ENCODE measurements at regions not wholly inside any gene's neighbourhood (a gene's known extent, or its start where the extent isn't known, plus 50 kb on each side); places are given as distances from the start of the nearest gene placed in this dataset.
"Not testable (repeated sequence)": the region's sequence is repeated elsewhere in the genome, so short reads cannot be mapped to it uniquely, and the experiment has no call there.

DNA sequence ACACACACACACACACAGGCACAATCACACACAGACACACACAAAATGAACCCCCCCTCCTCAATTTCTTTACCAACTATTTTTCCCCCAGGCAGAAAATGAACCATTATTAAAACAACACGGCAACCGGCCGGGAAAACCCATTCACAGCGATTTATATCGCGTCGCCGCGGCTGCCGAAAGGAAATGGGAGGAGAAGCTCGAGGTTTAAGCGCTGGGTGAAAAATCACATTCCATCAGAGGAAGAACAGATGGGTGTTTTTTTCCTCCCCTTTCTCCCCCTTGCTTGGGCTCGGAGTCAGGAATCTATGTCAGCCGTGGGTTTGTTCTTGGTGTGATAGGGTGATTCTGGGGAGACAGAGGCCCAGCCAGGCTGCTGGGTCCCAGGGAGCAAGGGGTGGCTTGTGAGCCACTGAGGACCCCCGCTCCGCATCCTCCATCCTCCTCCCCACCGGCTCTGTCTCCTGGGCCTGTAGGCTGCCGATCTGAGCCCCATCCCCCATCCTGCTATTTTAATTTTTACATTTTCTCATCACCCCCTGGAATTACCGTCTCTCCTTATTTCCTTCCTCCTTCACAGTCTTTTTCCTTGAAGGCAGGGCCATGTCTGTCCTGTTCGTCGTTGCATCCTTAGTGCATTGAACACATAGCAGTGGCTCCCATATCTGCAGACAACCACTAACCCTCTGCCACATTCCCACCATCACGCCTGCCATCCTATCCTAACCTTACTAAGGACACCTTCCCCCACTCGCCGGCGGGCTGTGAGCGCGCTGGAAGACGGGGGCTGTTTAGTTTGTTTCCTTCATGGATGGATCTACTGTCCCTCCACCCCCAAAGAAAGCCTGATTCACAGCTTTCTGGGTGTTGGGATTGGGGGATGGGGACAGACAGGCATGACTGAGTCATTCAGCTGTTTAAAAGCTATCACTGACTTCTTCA lies 137.7 kb downstream of the CRLF3 start:
- not testable (repeated sequence) for DNase-seq

DNA sequence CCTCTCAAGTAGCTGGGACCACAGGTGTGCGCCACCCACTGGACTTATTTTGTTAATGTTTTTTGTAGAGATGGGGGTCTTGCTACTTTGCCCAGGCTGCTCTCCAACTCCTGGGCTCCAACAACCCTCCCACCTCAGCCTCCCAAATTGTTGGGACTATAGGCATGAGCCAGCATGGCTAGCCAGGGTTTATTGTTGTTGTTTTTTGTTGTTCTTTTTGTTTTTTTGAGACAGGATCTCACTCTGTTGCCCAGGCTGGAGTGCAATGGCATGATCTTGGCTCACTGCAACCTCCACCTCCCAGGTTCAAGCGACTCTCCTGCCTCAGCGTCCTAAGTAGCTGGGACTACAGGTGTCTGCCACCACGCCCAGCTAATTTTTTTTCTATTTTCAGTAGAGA lies 142.2 kb downstream of the CRLF3 start:
- not testable (repeated sequence) for DNase-seq

DNA sequence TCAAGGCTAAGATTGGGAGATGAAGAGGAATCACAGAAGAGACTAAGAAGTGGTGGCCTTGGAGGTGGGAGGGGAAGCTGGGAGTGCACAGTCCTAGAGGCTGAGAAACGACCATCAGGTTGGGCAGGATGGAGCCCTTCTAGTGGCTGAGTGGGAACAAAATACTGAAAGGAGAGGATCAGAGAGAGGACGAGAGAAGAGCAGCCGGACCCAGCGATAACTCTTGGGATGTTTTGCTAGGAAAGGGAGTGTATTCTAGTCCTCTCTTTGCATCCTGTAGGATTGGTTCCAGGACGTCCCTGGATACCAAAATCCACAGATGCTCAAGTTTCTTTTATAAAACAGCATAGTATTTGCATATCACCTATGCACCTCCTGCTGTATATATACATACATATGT lies 143.8 kb downstream of the CRLF3 start:
- not testable (repeated sequence) for DNase-seq

DNA sequence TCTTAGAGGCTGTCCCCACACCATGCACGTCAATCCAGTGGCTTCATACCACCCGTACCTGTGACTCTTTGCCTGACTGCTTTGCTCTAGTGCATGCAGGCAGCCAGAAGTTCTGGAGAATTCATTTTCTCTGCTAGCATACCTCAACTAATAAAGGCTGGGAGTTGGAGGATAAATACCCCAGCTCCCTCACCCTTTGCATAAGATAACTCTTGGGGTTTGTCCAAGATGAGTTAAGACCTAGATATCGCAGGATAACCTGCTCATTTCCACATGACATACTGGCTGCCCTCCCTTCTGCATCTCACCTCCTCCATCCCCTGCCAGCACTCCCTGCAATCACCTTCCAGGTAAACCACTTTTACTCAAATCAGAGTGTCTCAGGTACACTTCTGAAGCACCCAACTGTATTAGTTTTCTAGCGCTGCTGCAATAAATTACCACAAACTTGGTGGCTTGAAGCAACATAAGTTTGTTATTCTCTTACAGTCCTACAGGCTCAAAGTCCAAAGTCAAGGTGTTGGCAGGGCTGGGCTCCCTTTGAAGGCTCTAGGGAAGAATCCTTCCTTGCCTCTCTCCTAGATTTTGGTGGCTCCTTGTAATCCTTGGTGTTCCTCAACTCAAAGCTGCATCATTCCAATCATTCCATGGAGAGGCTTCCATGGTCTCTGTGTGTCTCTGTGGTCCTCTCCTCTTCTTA lies 146.8 kb downstream of the CRLF3 start:
- DNase-seq, result no peak

DNA sequence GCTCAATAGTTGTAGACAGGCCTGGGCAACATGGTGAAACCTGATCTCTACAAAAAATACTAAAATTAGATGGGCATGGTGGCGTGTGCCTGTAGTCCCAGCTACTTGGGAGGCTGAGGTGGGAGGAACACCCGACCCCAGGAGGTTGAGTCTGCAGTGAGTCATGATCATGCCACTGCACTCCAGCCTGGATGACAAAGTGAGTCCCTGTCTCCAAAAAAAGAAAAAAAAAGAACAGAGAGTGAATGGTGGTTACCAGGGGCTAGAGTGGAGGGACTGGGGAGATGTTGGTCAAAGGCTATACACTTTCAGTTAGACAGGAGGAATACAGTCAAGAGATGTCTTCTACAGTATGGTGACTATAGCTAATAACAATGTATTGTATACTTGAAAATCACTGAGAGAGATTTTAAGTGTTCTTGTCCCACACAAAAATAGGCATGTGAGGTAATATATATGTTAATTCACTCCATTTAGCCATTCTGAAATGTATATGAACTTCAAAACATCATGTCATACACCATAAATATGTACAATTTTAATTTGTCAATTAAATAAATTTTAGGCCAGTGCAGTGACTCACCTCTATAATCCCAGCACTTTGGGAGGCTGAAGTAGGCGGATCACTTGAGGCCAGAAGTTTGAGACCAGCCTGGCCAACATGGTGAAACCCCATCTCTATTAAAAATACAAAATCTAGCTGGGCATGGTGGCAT lies 148.6 kb downstream of the CRLF3 start:
- not testable (repeated sequence) for DNase-seq

DNA sequence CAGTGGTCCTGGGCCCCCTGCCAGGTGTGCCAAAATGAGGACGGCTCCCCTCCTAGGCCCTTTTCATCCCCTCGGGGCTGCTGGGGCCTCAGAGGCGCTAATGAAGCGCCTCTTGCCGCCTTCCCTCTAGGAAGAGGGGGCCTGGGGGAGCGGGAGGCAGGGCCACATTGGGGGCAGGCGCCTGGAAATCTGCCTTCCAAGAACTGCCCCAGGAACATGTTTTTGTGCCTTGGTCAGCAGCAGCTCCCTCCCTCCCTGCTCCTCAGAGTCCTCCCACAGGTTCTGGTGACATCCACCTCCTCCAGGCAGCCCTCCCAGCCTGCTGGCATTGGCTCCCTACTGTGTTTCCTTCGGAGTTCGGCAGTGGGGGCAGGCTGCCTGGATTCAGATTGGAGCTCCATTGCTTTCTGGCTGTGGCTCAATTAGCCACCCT lies 155.3 kb downstream of the CRLF3 start:
- DNase-seq, result not testable (repeated sequence)

DNA sequence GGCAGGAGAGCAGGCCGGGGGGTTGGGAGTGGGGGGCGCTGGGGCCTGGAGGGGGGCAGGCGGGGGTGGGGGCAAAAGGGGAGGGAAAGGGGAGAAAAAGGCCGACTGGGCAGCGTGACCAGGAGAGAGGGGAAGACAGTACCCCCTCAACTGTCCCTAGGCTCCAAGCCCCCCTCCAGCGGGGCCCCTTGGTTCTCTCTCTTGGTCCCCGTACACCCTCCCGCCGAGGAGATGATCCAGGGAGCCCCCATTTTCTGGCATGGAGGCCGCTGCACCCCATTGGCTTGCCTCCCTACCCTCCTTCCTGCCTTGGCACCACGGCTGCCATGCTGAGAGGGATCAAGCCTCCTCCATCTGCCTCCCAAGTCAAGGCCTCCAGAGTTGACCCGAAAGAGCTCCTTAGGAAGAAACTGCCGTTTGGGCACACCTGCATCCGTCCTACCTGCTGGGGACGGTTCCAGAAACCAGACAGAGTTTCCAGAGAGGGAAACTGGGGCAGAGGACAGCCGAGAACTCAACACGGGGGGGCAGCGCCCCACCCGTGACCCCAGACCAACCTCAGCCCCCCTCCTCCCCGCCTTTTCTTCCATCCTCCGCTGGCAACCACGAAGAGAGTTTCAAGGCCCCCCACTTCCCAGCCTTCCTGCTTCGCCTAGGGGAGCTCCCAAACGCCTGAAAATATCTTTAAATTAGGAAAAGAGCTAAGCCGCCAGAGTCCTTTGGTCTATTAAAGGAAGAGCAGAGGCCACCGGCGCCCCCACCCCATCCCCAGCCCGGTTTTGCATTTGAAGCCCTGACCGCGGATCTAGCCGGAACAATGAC lies 155.9 kb downstream of the CRLF3 start:
- not testable (repeated sequence) for DNase-seq

DNA sequence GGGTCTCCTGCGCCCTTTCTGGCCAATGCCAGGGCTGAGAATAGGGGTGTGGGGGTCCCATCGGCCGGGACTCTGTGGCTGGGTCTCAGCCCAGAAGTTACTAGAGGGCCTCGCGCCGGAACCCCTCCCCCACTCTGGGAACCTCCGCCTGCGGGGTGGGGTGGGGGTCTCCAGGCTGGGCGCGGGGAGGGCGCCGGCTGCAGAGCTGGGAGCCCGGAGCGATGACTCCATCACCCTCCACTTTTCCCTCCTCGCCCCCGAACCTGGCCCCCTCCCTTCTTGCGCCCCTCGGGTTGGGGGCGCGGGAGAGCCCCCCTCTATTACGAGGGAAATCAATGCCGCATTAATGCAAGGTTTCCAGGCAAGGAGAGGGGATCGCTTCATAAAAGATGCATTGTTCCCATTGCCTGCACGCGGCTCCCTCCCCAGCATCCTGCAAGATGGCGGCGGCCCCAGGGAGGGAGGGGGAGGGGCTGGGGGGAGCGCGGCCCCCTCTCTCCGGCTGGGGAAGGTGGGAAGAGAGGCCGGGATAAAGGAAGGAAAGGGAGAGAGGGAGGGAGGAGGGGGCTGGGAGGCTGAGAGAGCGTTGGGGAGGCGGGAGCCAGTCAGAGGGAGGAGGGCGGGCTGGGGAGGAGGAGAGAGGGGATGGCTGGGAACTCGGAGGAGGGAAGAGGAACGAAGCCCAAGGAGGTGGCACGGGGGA lies 156.7 kb downstream of the CRLF3 start:
- not testable (repeated sequence) for DNase-seq

DNA sequence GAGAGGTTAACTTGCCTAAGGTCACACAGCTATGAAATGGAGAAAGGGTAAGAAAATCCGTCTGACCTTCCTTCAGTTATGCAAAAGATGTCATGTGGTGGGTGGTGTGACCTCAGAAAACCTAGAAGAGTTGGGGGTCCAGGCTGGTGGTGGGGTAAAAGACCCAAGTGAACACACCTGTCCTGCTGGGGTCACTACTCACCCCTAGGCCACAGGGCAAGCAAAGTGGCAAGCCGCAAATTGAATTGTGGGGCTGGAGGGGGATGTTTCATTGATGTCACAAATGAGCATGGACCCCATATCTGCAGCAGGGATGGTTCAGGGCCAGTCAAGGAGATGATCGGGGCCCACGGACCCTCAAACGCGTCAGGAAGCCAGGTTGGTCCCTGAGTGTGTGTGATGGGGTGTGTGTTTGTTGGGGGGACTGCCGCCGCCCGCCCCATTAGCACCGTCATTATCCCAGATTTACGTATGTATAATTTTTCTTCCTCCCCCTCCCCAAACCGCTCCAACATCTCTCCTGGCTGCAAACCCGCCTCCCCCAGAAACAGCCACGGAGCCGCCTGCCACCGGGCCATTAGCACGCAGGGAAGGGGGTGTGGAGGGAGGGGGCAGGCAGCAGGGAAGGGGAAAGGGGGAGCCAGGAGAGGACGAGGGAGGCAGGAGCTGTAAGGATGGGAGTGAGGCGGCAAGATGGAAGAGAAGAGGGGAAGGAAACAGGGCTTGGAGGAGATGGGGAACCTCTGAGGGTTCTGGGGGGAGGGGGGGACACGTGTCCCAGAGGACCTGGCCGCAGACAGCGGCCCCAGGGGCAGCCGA lies 157.4 kb downstream of the CRLF3 start:
- DNase-seq, result not testable (repeated sequence)

DNA sequence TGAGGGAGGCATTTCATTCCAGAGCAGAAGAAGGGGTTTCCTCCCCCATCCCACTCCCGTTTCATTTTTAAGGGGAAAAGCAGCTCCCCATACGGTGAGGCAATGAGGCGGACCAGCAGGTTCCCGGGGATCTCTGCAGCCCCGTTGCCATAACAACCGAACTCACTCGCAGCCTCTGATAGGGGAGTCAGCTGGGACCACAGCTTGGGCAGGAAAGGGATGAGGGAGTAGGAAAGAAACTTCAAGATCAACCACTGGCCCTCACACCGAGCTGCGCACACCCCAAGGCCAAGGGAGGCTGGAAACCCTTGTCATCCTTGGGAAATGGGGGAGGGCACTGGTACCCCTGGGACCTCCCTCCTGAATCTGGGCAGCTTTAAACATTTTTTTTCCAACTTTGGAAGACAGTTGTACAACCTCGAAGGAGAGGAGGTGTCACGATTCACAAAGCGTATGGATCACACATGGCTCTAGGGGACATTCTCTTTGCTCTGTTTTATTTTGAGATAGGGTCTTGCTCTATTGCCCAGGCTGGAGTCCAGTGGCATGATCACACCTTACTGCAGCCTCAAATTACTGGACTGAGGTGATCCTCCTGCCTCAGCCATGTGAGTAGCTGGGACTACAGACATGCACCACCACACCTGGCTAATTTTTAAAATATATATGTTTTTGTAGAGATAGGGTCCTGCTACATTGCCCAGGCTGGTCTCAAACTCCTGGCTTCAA lies 160.6 kb downstream of the CRLF3 start:
- DNase-seq, result not testable (repeated sequence)

DNA sequence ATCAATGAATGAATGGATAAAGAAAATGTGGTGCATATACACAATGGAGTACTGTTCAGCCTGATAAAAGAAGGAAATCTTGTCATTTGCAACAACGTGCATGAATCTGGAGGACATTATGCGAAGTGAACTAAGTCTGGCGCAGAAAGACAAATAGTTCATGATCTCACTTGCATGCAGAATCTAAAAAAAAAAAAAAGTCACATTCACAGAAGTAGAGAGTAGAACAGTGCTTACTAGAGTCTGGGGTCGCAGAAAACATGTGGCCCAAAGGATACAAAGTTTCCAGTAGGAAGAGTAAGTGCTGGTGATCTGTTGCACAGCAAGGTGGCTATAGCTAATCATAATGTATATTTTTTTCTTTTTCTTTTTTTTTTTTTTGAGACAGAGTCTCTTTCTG lies 167.3 kb downstream of the CRLF3 start:
- not testable (repeated sequence) for DNase-seq

DNA sequence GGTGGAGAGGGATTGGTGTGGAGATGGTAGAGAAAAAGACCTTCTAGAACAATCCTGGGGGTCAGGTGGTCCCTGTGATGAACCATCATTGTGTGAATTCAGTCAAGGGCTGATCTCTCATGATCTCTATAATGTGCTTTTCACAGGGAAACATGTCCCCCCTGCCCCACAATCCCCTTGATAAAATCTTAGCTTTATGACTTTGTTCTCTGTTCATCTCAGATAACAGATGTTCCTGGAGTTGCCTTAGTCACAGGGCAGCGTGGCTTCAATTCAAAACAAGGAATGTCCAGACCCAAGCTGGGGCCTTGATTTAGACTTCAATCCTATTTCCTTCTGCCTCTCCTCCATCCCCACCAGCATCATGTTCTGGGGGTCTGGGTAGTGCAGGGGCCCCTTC lies 171.5 kb downstream of the CRLF3 start:
- not testable (repeated sequence) for DNase-seq

DNA sequence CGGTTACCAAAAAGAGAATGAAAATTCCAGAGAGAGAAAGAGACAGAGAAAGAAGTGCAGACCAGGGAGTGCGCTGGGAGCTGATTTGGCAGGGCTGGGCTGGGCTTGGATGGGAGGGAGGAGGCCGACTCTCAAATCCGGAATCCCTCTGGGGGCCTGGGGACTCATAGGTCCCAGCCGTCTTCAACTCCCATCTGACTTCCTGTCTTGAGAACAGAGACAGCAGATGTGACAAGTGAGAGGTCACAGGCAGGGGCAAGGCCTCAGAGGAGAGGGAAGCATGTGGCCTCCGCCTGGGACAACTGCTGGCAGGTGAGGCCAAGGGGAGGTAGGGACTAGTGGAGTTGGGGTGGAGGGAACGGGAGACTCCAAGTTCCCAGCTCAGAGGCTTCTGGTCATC lies 172.9 kb downstream of the GOSR1 start:
- DNase-seq, result not testable (repeated sequence)

DNA sequence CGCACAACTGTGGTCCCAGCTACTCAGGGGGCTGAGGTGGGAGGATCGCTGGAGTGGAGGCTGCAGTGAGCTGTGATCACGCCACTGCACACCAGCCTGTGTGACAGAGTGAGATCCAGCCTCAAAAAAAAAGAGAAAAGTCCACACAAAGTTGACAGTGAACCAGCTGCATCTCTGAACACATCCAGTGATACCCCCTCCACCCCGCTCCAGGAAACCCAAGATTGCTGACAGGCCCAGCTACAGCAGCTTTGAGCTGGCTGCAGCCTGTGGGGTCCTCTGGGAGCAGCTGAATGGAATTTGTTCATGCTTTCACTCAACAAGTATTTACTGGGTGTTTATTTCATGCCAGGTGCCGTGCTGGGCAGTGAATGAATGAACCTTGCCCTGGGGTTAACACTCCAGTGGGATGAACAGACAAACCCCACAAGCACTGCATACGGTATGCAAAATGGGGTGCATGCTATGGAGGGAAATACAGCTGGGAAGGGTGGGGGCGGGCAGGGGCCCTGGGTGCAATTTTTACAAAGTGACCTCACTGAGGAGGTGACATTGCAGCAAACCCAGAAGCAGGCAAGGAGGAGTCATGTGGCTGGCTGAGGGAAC lies 170.9 kb downstream of the GOSR1 start:
- DNase-seq, result not testable (repeated sequence)

DNA sequence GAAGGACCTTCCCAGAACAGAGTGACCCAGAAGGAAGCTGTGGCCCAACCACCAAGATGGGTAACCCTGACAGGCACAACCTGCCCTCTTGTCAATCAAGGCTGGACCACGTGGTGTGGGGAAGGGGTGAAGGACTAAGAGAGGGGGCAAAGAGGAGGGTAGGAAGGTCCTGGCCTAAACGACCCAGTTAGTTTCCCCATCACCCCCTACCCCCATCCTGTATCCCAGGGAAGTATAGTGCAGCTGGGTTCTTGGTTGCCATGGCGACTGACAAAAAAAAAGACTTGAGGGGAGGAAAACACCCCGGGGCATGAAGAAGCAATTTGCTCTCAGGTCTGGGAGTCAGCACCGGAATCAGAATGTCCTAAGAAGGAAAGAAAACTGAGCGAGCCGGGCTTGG lies 168.7 kb downstream of the GOSR1 start:
- DNase-seq, result not testable (repeated sequence)

DNA sequence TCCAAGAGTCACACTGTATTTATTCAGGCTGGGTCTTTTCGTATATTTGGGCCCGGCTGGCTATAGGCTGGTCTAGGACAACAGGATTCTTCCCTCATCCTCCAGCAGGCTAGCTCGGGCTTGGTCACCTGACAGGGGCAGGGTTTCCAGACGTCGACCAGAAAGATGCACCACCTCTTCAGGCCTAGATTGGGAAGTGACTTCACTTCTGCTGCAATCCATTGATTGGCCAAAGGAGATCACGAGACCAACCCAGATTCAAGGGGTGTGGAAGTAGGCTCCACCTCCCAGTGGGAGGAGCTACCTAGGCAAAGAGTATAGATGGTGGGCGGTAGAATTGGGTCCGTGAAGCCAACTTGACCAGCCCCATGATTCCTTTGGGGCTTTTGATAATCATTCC lies 167.5 kb downstream of the GOSR1 start:
- peak; percentile 7 for DNase-seq

DNA sequence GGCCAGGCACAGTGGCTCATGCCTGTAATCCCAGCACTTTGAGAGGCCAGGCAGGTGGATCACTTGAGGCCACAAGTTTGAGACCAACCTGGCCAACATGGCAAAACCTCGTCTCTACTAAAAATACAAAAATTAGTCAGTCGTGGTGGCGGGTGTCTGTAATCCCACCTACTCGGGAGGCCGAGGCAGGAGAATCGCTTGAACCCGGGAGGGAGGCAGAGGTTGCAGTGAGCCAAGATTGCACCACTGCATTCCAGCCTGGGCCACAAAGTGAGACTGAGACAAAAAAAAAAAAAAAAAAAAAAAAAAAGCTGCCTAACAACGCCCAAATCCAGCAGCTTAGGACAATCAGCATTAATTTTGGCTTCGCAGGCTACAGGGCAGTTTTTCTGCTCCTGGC lies 167.1 kb downstream of the GOSR1 start:
- DNase-seq, result not testable (repeated sequence)

DNA sequence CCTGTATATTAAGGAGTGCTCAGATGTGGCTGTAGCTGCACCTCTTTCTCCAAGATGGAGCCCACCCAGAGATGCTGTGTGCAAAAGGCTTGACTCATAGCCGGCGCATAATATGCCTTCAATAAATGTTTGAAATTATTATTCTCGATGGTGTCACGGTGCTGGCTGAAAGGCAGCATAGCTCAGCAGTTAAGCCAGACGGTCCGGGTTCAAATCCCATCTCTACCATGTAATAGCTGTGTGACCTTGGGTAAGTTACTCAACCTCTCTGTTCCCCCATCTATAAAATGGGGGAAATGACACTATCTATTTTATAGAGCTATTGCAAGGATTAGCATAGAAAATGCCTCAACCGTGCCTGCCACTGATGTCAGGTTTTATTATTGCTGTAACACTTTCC lies 164.2 kb downstream of the GOSR1 start:
- DNase-seq, result not testable (repeated sequence)

DNA sequence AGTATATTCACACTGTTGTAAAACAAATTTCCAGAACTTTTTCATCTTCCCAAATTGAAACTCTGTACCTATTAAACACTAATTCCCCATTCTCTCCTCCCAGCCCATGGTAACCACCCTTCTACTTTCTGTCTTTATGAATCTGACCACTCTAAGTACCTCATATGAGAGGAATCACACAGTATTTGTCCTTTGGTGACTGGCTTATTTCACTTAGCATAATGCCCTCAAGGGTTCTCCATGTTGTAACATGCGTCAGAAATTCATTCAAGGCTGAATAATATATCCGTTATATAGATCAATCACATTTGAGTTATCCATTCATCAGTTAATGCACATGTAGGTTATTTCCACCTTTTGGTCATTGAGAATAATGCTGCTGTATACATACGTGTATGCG lies 162.2 kb downstream of the GOSR1 start:
- DNase-seq, result not testable (repeated sequence)
